Mesenchymal stem cell (in vitro differentiated cells and primary cell): ENCODE measurements at regions not wholly inside any gene's neighbourhood (a gene's known extent, or its start where the extent isn't known, plus 50 kb on each side); places are given as distances from the start of the nearest gene placed in this dataset.

Experiments
- DNase-seq: peaks from one replicate; pipeline ENCODE4 v3.0.0-alpha.2; 2013
- H2AFZ ChIP-seq: one replicate; pipeline ENCODE4 v1.6.1; 2013; ENCODE audit warnings: low read depth, mild to moderate bottlenecking, control low read depth, inconsistent platforms, low read length, moderate library complexity
- H2AK5ac ChIP-seq: 2 replicates; pipeline ENCODE4 v1.6.1; 2013; ENCODE audit warnings: low read length, moderate library complexity, mild to moderate bottlenecking, inconsistent platforms; ENCODE audit not compliant: severe bottlenecking
- H2BK120ac ChIP-seq: one replicate; pipeline ENCODE4 v1.6.1; 2013; ENCODE audit warnings: low read depth, mild to moderate bottlenecking, inconsistent platforms, low read length, moderate library complexity
- H2BK12ac ChIP-seq, 2 experiments: one replicate each; pipeline ENCODE4 v1.6.1; 2013; ENCODE audit warnings: inconsistent platforms in 2 of 2, low read length in 2 of 2, mild to moderate bottlenecking in 2 of 2, moderate library complexity in 2 of 2, control low read depth in 1 of 2
- H2BK15ac ChIP-seq: one replicate; pipeline ENCODE4 v1.6.1; 2013; ENCODE audit warnings: mild to moderate bottlenecking, low read depth, inconsistent platforms; ENCODE audit not compliant: poor library complexity, severe bottlenecking
- H2BK5ac ChIP-seq: 2 replicates; pipeline ENCODE4 v1.6.1; 2013; ENCODE audit warnings: low read depth, mild to moderate bottlenecking, low read length, control low read depth, inconsistent platforms; ENCODE audit not compliant: poor library complexity, severe bottlenecking
- H3K14ac ChIP-seq, 2 experiments: one replicate each; pipeline ENCODE4 v1.6.1; 2013; ENCODE audit warnings: inconsistent platforms in 2 of 2, low read length in 2 of 2, control low read depth in 1 of 2, mild to moderate bottlenecking in 1 of 2, moderate library complexity in 1 of 2
- H3K18ac ChIP-seq, 2 experiments: one replicate each; pipeline ENCODE4 v1.6.1; 2013; ENCODE audit warnings: inconsistent platforms in 2 of 2, low read length in 2 of 2, control low read depth in 1 of 2, low read depth in 1 of 2, mild to moderate bottlenecking in 1 of 2
- H3K23ac ChIP-seq, 2 experiments: one replicate each; pipeline ENCODE4 v1.6.1; 2013; ENCODE audit warnings: inconsistent platforms in 2 of 2, low read length in 2 of 2, mild to moderate bottlenecking in 2 of 2, moderate library complexity in 2 of 2, control low read depth in 1 of 2
- H3K27ac ChIP-seq: 2 replicates; pipeline ENCODE4 v1.5.1; 2013; ENCODE audit warnings: mild to moderate bottlenecking, moderate library complexity, low read length, control low read depth, inconsistent platforms; ENCODE audit not compliant: poor library complexity, severe bottlenecking
- H3K27me3 ChIP-seq, 2 experiments: 2 replicates each; pipeline versions ENCODE4 v1.6.1 to v1.7.0; 2013; ENCODE audit warnings: low read length in 2 of 2, mild to moderate bottlenecking in 2 of 2, moderate library complexity in 2 of 2, control low read depth in 1 of 2, inconsistent platforms in 1 of 2; ENCODE audit not compliant: control insufficient read depth in 1 of 2, insufficient read depth in 1 of 2
- H3K36me3 ChIP-seq, 2 experiments: 2 replicates each; pipeline versions ENCODE4 v1.6.1 to v1.7.0; 2013; ENCODE audit warnings: low read length in 2 of 2, control low read depth in 1 of 2, inconsistent platforms in 1 of 2, low read depth in 1 of 2, mild to moderate bottlenecking in 1 of 2; ENCODE audit not compliant: insufficient read depth in 2 of 2, control insufficient read depth in 1 of 2
- H3K4ac ChIP-seq, 2 experiments: one replicate each; pipeline ENCODE4 v1.6.1; 2013; ENCODE audit warnings: inconsistent platforms in 2 of 2, low read length in 2 of 2, mild to moderate bottlenecking in 2 of 2, moderate library complexity in 2 of 2, control low read depth in 1 of 2, low read depth in 1 of 2
- H3K4me1 ChIP-seq: 2 replicates; pipeline ENCODE4 v1.6.1; 2013; ENCODE audit warnings: low read depth, low read length, control low read depth; ENCODE audit not compliant: control insufficient read depth, insufficient read depth
- H3K4me2 ChIP-seq: 2 replicates; pipeline ENCODE4 v1.6.1; 2013; ENCODE audit warnings: low read length, mild to moderate bottlenecking, inconsistent platforms; ENCODE audit not compliant: poor library complexity, severe bottlenecking
- H3K4me3 ChIP-seq, 2 experiments: 2 replicates each; pipeline versions ENCODE4 v1.5.1 to v1.7.0; 2013; ENCODE audit warnings: low read length in 2 of 2, mild to moderate bottlenecking in 2 of 2, control low read depth in 1 of 2, low read depth in 1 of 2; ENCODE audit not compliant: insufficient read depth in 1 of 2
- H3K79me1 ChIP-seq: replicated peaks from 2 replicates; pipeline ENCODE4 v1.6.1; 2013; ENCODE audit warnings: mild to moderate bottlenecking, control low read depth, low read length, inconsistent platforms; ENCODE audit not compliant: poor library complexity, severe bottlenecking
- H3K9ac ChIP-seq: 2 replicates; pipeline ENCODE4 v1.7.0; 2013; ENCODE audit warnings: mild to moderate bottlenecking, low read length, moderate library complexity
- H3K9me3 ChIP-seq: 2 replicates; pipeline ENCODE4 v1.7.0; 2013; ENCODE audit warnings: mild to moderate bottlenecking, low read length; ENCODE audit not compliant: control insufficient read depth
- H4K8ac ChIP-seq: one replicate; pipeline ENCODE4 v1.6.1; 2013; ENCODE audit warnings: inconsistent platforms, mild to moderate bottlenecking, low read length, moderate library complexity
- H4K91ac ChIP-seq: one replicate; pipeline ENCODE4 v1.6.1; 2013; ENCODE audit warnings: mild to moderate bottlenecking, low read length, inconsistent platforms
- WGBS: methylation state at CpG from one replicate; pipeline ENCODE4 v1.1.7; 2013; ENCODE audit warnings: mixed read lengths; 5-methylcytosine and 5-hydroxymethylcytosine counted together

DNA sequence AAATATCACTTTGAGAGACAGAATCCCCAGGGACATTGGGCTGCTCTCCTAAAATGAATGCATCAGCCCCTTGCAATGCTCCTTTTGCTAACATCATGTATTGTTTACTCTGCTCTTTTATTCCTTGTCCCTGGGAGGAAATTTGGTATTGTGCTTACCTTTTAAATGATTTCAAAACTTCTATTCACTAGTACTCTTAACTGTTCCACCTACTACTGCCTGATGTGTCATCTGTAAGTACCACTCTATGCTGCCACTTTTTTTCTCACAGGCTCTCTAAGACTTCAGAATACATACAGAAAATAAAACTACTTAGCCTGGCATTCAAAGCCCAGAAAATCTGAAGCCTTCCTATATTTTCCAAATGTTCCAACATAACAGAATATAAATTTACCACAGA, 667.2 kb downstream of the BRINP1 start:
- Histone ChIP-seq H2BK5ac (no peak overlapping the region), H2AFZ (no peak overlapping the region), H2BK12ac (no peak overlapping the region), H3K79me1 (no peaks in the 10 kb centered on the region), H4K91ac (no peak overlapping the region), H3K14ac (no peak overlapping the region), H3K4me2 (no peak overlapping the region), H2AK5ac (no peak overlapping the region), H3K4me1 (no peaks in the 10 kb centered on the region), H3K4me3 (no peak overlapping the region), H3K4ac (no peak overlapping the region), H3K36me3 (no peaks in the 10 kb centered on the region), H3K9me3 (peaks cover 2% of the 10 kb centered on the region), H3K18ac (no peak overlapping the region), H3K27ac (no peak overlapping the region), H3K9ac (no peak overlapping the region), H2BK15ac (no peak overlapping the region), H4K8ac (no peak overlapping the region), H2BK120ac (no peak overlapping the region), H3K27me3 (no peaks in the 10 kb centered on the region), H3K23ac (no peak overlapping the region)
- DNase-seq = no peak

DNA sequence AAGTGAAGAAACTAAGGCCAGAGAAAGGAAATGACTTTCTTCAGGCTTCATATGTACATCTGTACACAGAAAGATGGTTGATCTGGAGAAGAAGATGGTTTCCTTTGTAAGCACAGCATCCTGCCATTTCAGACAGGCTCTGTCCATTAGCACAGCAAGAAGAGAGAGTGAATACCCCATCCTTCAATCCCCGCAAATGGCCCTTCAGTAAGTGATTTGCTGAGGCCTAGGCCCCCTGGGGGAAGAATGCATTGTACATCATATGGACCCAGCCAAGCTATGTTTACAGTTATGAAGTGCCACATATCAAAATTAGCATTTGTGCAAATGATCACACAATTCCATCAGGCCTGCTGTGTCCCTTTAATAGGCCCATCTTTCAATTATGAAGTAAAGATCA, 657.4 kb downstream of the BRINP1 start:
- H3K4ac ChIP-seq = no peak overlapping the region
- no peak overlapping the region for H2BK15ac ChIP-seq
- H3K27me3 ChIP-seq = no peaks in the 10 kb centered on the region
- H3K4me1 ChIP-seq = no peaks in the 10 kb centered on the region
- no peak overlapping the region for H4K91ac ChIP-seq
- no peak overlapping the region for H3K4me2 ChIP-seq
- no peak overlapping the region for H2AK5ac ChIP-seq
- H4K8ac ChIP-seq = no peak overlapping the region
- WGBS = 82% methylated on average over 1 of the region's 1 CpG
- H2AFZ ChIP-seq = no peak overlapping the region
- no peak for DNase-seq
- H3K14ac ChIP-seq = no peak overlapping the region
- no peak overlapping the region for H3K18ac ChIP-seq
- no peaks in the 10 kb centered on the region for H3K79me1 ChIP-seq
- H3K23ac ChIP-seq = no peak overlapping the region
- H2BK5ac ChIP-seq = no peak overlapping the region
- H3K27ac ChIP-seq = no peak overlapping the region
- no peak overlapping the region for H3K4me3 ChIP-seq
- H2BK12ac ChIP-seq = no peak overlapping the region
- no peaks in the 10 kb centered on the region for H3K36me3 ChIP-seq
- H2BK120ac ChIP-seq = no peak overlapping the region
- no peak overlapping the region for H3K9ac ChIP-seq
- no peaks in the 10 kb centered on the region for H3K9me3 ChIP-seq

DNA sequence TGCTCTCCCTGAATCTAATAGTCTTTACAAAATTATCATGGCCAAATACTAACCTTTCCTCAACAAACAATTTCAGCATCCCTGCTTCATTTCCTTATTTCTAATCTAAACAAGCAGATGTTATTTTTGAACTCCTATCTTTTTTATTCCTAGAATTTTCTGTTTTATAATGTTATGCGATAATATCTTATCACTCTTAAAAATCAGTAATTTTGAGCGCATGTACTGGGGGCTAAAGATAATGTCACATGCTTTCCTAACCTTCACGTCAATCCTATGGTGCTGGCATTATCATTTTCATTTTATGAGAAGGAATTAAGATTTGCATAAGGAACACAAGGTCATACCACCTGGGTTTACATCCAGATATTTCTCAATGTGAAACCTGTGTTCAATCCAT, 648.0 kb downstream of the BRINP1 start:
- no peak overlapping the region for H2BK120ac ChIP-seq
- no peak overlapping the region for H2BK15ac ChIP-seq
- no peak overlapping the region for H2AK5ac ChIP-seq
- H2BK5ac ChIP-seq = no peak overlapping the region
- H3K27ac ChIP-seq = no peak overlapping the region
- H3K27me3 ChIP-seq = no peaks in the 10 kb centered on the region
- no peak overlapping the region for H4K8ac ChIP-seq
- H3K9me3 ChIP-seq = peaks cover 16% of the 10 kb centered on the region
- H3K79me1 ChIP-seq = no peaks in the 10 kb centered on the region
- no peak overlapping the region for H3K4me3 ChIP-seq
- H3K4me2 ChIP-seq = no peak overlapping the region
- H4K91ac ChIP-seq = no peak overlapping the region
- DNase-seq = no peak
- no peak overlapping the region for H3K18ac ChIP-seq
- WGBS = 40% methylated on average over 1 of the region's 3 CpGs
- H3K23ac ChIP-seq = no peak overlapping the region
- no peaks in the 10 kb centered on the region for H3K36me3 ChIP-seq
- no peak overlapping the region for H3K4ac ChIP-seq
- H2AFZ ChIP-seq = no peak overlapping the region
- no peak overlapping the region for H3K14ac ChIP-seq
- H2BK12ac ChIP-seq = no peak overlapping the region
- H3K4me1 ChIP-seq = no peaks in the 10 kb centered on the region
- no peak overlapping the region for H3K9ac ChIP-seq

DNA sequence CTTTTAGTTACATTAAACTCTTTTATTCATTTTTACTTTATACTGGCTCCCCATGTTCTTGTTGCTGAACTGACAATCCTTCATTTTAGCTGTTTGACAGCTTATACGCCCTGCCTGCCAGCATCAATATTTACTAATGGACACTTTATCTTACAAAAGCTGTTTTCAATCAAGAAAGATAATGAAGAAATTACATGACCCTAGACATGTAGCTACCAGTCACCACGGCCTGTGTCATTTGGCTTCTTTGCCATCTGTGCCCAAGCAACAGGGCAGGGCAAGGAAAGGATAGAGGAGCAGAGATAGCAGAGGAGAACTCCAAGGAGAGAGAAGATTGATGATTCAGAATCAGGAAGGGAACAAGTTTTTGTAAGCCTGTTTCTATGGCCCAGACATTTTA, 647.3 kb downstream of the BRINP1 start:
- Histone ChIP-seq H3K4me1 (no peaks in the 10 kb centered on the region), H3K9me3 (peaks cover 16% of the 10 kb centered on the region), H2BK15ac (no peak overlapping the region), H3K79me1 (no peaks in the 10 kb centered on the region), H2BK120ac (no peak overlapping the region), H3K9ac (no peak overlapping the region), H2AFZ (no peak overlapping the region), H3K18ac (no peak overlapping the region), H4K8ac (no peak overlapping the region), H3K4ac (no peak overlapping the region), H3K23ac (no peak overlapping the region), H2BK5ac (no peak overlapping the region), H2BK12ac (no peak overlapping the region), H3K14ac (no peak overlapping the region), H3K4me3 (no peak overlapping the region), H4K91ac (no peak overlapping the region), H3K4me2 (no peak overlapping the region), H3K27ac (no peak overlapping the region), H3K36me3 (no peaks in the 10 kb centered on the region), H3K27me3 (no peaks in the 10 kb centered on the region), H2AK5ac (no peak overlapping the region)
- DNase-seq = no peak
- 52% methylated on average over 2 of the region's 2 CpGs for WGBS
